HTR-8/SVneo (cell line): ENCODE measurements at regions not wholly inside any gene's neighbourhood (a gene's known extent, or its start where the extent isn't known, plus 50 kb on each side); places are given as distances from the start of the nearest gene placed in this dataset.

Source experiments
- DNase-seq: peaks from one replicate; pipeline ENCODE4 v3.0.0; 2011; ENCODE audit warnings: low spot score, mixed read lengths; ENCODE audit not compliant: insufficient read length
- FAIRE-seq: peaks from 2 replicates; lab custom pipeline; 2011; peaks lifted over from hg19 to GRCh38; lab: Jason Lieb, UNC

DNA sequence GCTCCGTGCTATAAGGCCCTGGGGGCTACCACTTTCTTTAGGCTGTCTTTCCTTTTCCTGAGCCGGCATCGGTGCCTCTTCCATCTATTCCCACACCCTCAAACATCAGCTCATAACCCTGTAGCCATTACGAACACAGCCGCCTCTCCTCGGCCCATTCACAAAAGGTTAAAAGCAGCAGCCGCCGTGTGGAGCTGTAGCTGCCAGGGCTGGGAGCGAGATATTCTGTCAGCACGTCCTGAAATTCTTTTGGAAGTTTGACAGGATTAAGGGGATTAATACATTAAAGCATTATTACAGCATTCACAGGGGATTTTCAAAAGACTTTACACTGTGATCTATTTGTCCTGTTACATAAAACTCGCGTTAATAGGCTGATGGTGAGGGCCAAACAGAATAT is 428.2 kb downstream of the CDK5RAP2 start:
- FAIRE-seq = no peak
- no peak for DNase-seq

DNA sequence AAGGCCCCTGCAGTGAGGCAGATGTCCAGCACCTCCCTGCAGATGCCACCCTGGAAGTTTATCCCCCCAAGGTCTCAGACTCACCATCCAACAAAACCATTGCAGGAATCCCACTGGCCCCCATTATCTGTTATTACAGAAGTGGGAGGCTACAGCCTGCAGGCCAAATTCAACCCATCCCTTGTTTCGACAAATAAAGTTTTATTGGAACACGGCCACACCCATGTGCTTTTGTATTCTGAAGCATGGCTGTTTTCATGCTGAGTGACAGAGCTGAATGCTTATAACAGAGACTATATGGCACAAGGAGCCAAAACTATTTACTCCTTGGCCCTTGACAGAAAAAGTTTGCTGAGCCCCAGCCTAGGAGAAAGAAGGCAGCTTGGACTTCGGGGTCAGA is 428.8 kb downstream of the CDK5RAP2 start:
- DNase-seq (no peak), FAIRE-seq (no peak)

- DNase-seq = no peak
- no peak for FAIRE-seq
Observed at GRCh38 chr9:120138955-120139354, 441.0 kb downstream of the CDK5RAP2 start.

- no peak for DNase-seq
- FAIRE-seq = no peak
Observed at GRCh38 chr9:120137186-120137840, 442.7 kb downstream of the CDK5RAP2 start.

DNA sequence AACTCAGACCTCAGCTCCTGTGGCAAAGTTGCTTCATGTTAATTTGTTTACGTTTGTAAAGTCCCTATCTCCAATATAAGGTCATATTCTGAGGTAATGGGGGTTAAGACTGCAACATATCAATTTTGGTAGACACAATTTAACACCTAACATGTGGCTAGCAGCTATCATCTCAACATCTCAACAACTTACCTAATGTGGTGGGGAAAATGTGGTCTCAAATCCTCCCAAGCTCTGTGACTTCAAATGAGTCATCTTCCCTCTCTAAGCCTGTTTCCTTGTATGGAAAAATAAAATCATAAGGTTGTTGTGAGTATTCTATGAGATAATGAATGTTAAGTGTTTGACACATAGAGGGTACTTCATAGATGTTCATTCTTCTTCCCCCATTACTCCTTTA is 443.3 kb downstream of the CDK5RAP2 start:
- FAIRE-seq (no peak), DNase-seq (no peak)

DNA sequence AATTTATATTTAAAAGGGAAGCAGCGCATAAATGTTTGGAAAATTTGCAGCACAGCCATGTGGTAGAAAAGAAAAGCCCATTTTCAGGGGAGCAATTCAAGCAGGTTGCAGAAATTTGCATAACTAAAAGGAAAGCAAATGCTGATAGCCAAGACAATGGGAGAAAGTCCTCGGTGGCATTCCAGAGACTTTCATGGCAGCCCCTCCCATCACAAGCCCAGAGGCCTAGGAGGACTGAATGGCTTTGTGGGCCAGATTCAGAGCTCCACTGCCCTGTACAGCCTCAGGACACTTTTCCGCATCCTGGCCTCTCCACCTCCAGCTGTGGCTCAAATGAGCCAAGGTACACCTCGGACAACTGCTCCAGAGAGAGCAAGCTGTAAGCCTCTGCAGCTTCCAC is 462.9 kb downstream of the CDK5RAP2 start:
- no peak for FAIRE-seq
- no peak for DNase-seq

- DNase-seq = no peak
- no peak for FAIRE-seq
Observed at GRCh38 chr9:120110520-120110919, 469.4 kb downstream of the CDK5RAP2 start.

DNA sequence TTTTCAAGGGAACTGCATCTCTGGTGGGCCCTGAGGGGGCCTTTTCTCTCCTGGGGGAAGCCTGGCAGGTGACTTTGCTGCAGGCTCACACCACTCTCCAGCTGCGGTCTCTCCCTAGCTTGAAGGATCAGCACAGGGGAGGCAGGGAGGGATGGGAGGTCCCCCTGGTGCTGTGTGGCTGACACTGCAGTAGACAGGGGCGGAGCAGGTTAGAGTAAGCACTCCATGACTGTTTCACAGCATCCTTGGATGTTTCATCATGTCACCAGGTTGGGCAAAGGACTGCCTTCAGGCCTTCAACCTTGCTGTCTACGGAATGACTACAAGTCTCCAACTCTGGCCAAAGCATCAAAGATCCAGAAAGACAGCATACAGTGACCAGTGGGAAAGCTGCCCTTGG is 470.7 kb downstream of the CDK5RAP2 start:
- DNase-seq = no peak

GRCh38 chr9:120107138-120107537 is 472.8 kb downstream of the CDK5RAP2 start:
- FAIRE-seq = no peak
- DNase-seq = no peak

More for the DNA sequence above, 470.7 kb downstream of the CDK5RAP2 start:
- FAIRE-seq = no peak

- FAIRE-seq (no peak), DNase-seq (no peak)
Observed at GRCh38 chr9:120104771-120105170, 475.2 kb downstream of the CDK5RAP2 start.

GRCh38 chr9:120100595-120100994 is 479.4 kb downstream of the CDK5RAP2 start:
- FAIRE-seq = no peak
- DNase-seq = no peak

DNA sequence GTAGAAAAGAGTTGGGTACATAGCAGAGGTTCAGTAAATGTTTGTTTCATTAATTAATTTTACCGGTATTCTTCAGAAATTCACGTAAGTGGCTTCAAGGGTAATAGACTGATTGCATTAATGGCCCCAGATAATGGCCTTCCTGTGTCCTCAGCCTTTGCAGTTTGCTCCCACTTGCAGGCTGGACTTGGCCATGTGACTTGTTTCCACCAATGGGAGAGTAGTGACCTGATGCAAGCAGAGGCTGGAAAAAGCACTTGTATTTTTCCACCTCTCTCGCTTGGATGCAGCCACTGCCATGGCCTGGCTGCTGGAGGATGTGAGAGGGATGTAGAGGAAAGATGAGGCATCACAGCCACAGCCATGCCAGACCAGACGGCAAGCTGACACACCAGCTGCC is 480.9 kb downstream of the CDK5RAP2 start:
- DNase-seq (no peak), FAIRE-seq (no peak)

- no peak for FAIRE-seq
- no peak for DNase-seq
Observed at GRCh38 chr9:120098584-120098983, 481.4 kb downstream of the CDK5RAP2 start.

- no peak for FAIRE-seq
- DNase-seq = no peak
Observed at GRCh38 chr9:120091206-120091605, 488.8 kb downstream of the CDK5RAP2 start.

GRCh38 chr9:120080849-120081248 is 499.1 kb downstream of the CDK5RAP2 start:
- DNase-seq = no peak
- no peak for FAIRE-seq

GRCh38 chr9:120078112-120078511 is 501.9 kb downstream of the CDK5RAP2 start:
- DNase-seq = no peak
- FAIRE-seq = no peak

GRCh38 chr9:120071760-120072159 is 508.2 kb downstream of the CDK5RAP2 start:
- FAIRE-seq = no peak
- DNase-seq = no peak

DNA sequence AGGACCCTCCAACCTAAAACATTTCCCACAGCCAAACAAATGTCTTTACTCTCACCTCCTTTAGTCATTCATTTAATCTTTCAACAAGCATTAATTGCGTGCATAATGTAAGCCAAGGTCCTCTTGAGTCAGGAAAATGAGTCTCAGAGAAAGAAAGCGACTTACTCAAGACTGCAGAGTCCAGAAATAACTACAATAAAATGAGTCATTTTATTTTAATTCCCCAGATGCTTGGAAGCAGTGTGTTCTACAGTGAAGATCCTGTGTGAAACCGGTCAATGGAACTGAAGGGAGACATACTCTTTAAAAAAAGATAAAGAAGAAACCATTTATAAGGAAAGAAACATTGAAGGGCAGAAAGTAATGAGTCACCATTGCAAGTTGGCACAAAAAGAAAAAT is 513.7 kb downstream of the CDK5RAP2 start:
- DNase-seq (no peak), FAIRE-seq (no peak)

- DNase-seq = no peak
- no peak for FAIRE-seq
Observed at GRCh38 chr9:120065151-120065550, 514.8 kb downstream of the CDK5RAP2 start.

GRCh38 chr9:120045011-120045410 is 535.0 kb downstream of the CDK5RAP2 start:
- DNase-seq (no peak), FAIRE-seq (no peak)

DNA sequence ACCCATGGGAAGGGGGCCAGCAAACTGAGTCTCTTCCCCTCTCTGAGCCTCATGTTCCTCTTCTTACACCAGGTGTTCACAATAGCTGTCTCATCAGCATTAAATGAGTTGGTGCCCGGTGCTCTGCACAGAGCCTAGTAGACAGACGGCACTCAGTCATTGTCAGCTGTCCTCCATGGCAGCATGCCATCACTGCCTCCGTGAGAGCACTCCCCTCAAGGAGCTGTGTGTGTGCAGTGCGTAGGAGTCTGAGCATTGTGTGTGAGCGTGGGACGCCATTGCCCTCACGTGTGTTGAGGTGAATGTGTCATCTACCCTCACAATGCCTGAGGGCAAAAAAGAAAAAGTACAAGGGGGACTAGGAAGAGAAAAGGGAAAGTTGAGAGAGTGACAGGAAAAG is 536.5 kb downstream of the CDK5RAP2 start:
- FAIRE-seq (no peak), DNase-seq (no peak)

GRCh38 chr9:120040896-120041295 is 539.1 kb downstream of the CDK5RAP2 start:
- DNase-seq = no peak
- no peak for FAIRE-seq

GRCh38 chr9:120038342-120038741 is 541.6 kb downstream of the CDK5RAP2 start:
- FAIRE-seq = no peak
- no peak for DNase-seq
